Hepatocyte (in vitro differentiated cells): ENCODE measurements at regions not wholly inside any gene's neighbourhood (a gene's known extent, or its start where the extent isn't known, plus 50 kb on each side); places are given as distances from the start of the nearest gene placed in this dataset.

Source experiments
- DNase-seq: peaks from one replicate; pipeline ENCODE4 v3.0.0-alpha.2; 2016; ENCODE audit warnings: low spot score
- H2AFZ ChIP-seq: fragments of 200-600 bp; sonication (generic); 2 replicates; pipeline ENCODE4 v1.6.0; 2016; ENCODE audit warnings: antibody characterized with exemption, mild to moderate bottlenecking
- H3K27ac ChIP-seq: fragments of 200-600 bp; sonication (generic); 2 replicates; pipeline ENCODE4 v1.5.1; 2016; ENCODE audit warnings: mild to moderate bottlenecking
- H3K27me3 ChIP-seq: fragments of 200-600 bp; sonication (generic); 2 replicates; pipeline ENCODE4 v1.6.1; 2016
- H3K36me3 ChIP-seq: fragments of 200-600 bp; sonication (generic); replicated peaks from 2 replicates; pipeline ENCODE4 v1.5.1; 2016; ENCODE audit warnings: low read depth; ENCODE audit not compliant: insufficient read depth
- H3K4me1 ChIP-seq: fragments of 200-600 bp; sonication (generic); 2 replicates; pipeline ENCODE4 v1.5.1; 2016; ENCODE audit warnings: mild to moderate bottlenecking, moderate library complexity; ENCODE audit not compliant: insufficient read depth
- H3K4me2 ChIP-seq: fragments of 200-600 bp; sonication (generic); 2 replicates; pipeline ENCODE4 v1.6.0; 2016
- H3K4me3 ChIP-seq: fragments of 200-600 bp; sonication (generic); 2 replicates; pipeline ENCODE4 v1.5.1; 2016; ENCODE audit warnings: mild to moderate bottlenecking
- H3K79me2 ChIP-seq: fragments of 200-600 bp; sonication (generic); 2 replicates; pipeline ENCODE4 v1.6.0; 2017; ENCODE audit warnings: mild to moderate bottlenecking
- H3K9me2 ChIP-seq: fragments of 200-600 bp; sonication (generic); replicated peaks from 2 replicates; pipeline ENCODE4 v1.6.0; 2017; ENCODE audit warnings: mild to moderate bottlenecking; ENCODE audit not compliant: insufficient read depth
- H3K9me3 ChIP-seq: fragments of 200-600 bp; sonication (generic); 2 replicates; pipeline ENCODE4 v1.5.1; 2016; ENCODE audit warnings: low read depth, mild to moderate bottlenecking
- H4K20me1 ChIP-seq: fragments of 200-600 bp; sonication (generic); 2 replicates; pipeline ENCODE4 v1.6.0; 2016; ENCODE audit warnings: mild to moderate bottlenecking; ENCODE audit not compliant: insufficient read depth, poor library complexity, severe bottlenecking
- EZH2 ChIP-seq: fragments of 200-600 bp; sonication (generic); IDR thresholded peaks from 2 replicates; pipeline ENCODE4 v1.6.1; 2016; ENCODE audit warnings: antibody characterized with exemption, mild to moderate bottlenecking, borderline replicate concordance
- EZH2phosphoT487 ChIP-seq: fragments of 200-600 bp; sonication (generic); IDR thresholded peaks from one replicate; pipeline ENCODE4 v1.6.1; 2018; ENCODE audit warnings: antibody characterized with exemption, mild to moderate bottlenecking, low read depth, moderate library complexity; ENCODE audit not compliant: unreplicated experiment, severe bottlenecking
- WGBS: methylation state at CpG from one replicate; pipeline ENCODE4 v1.1.6; 2016; ENCODE audit warnings: low lambda C conversion rate; ENCODE audit errors: missing lambda C conversion rate; 5-methylcytosine and 5-hydroxymethylcytosine counted together
- TF ChIP-seq, protein P1 (sequence below): fragments of 200-600 bp; sonication (generic); IDR thresholded peaks from 2 replicates; pipeline ENCODE4 v1.5.1; 2016; ENCODE audit warnings: antibody characterized with exemption, mild to moderate bottlenecking; ENCODE audit not compliant: poor library complexity

DNA sequence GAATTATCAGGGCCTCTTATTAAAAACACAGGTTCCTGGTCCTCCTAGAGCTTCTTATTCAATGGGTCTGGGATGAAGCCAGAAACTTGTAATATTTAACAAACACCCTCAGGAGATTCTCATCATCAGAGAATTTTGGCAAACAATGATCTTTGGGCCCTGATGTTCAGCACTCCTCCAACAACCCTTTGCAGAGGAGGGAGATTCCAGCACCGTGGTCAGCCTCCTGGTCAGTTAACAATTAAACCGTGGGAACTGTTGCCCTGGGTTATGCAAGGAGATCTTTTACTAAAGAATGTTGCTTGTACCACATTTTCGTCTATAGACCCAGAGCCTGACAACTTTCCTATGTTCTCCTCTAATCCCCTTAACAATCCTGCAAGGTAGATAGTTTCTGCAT is 294.4 kb downstream of the PLPP3 start:
- no peaks in the 10 kb centered on the region for H4K20me1 ChIP-seq
- H3K36me3 ChIP-seq, result no peaks in the 10 kb centered on the region
- H2AFZ ChIP-seq, result no peak overlapping the region
- no peaks in the 10 kb centered on the region for H3K4me1 ChIP-seq
- no peaks in the 10 kb centered on the region for H3K27me3 ChIP-seq
- no peaks in the 10 kb centered on the region for H3K9me2 ChIP-seq
- no peak overlapping the region for H3K4me2 ChIP-seq
- no peak overlapping the region for H3K27ac ChIP-seq
- 38% methylated on average over 3 of the region's 3 CpGs for WGBS
- TF ChIP-seq EZH2 (no peak), EZH2phosphoT487 (no peak)
- TF ChIP-seq, protein P1, sequence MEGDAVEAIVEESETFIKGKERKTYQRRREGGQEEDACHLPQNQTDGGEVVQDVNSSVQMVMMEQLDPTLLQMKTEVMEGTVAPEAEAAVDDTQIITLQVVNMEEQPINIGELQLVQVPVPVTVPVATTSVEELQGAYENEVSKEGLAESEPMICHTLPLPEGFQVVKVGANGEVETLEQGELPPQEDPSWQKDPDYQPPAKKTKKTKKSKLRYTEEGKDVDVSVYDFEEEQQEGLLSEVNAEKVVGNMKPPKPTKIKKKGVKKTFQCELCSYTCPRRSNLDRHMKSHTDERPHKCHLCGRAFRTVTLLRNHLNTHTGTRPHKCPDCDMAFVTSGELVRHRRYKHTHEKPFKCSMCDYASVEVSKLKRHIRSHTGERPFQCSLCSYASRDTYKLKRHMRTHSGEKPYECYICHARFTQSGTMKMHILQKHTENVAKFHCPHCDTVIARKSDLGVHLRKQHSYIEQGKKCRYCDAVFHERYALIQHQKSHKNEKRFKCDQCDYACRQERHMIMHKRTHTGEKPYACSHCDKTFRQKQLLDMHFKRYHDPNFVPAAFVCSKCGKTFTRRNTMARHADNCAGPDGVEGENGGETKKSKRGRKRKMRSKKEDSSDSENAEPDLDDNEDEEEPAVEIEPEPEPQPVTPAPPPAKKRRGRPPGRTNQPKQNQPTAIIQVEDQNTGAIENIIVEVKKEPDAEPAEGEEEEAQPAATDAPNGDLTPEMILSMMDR, result no peak
- H3K9me3 ChIP-seq, result no peaks in the 10 kb centered on the region
- no peak overlapping the region for H3K4me3 ChIP-seq
- no peak for DNase-seq
- no peaks in the 10 kb centered on the region for H3K79me2 ChIP-seq

DNA sequence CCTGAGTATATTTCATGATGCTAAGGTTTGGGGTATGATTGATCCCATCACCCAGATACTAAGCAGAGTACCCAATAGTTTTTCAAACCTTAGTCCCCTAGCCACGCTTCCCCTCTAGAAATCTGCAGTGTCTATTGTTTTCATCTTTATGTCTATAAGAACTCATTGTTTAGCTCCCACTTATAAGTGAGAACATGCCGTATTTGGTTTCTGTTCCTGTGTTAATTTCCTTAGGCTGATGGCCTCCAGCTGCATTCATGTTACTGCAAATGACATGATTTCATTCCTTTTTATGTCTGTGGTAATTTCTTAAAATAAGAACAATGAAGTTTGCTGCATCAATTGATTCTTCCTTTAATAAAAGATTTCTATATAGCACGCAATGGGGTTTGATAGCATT is 301.3 kb downstream of the PLPP3 start:
- Histone ChIP-seq H3K27me3 (no peaks in the 10 kb centered on the region), H3K4me3 (no peak overlapping the region), H3K79me2 (no peaks in the 10 kb centered on the region), H2AFZ (no peak overlapping the region), H3K27ac (no peak overlapping the region), H3K9me3 (no peaks in the 10 kb centered on the region), H3K36me3 (no peaks in the 10 kb centered on the region), H4K20me1 (no peaks in the 10 kb centered on the region), H3K4me1 (no peaks in the 10 kb centered on the region), H3K4me2 (no peak overlapping the region), H3K9me2 (no peaks in the 10 kb centered on the region)
- TF ChIP-seq, protein P1, result no peak
- TF ChIP-seq EZH2phosphoT487 (no peak), EZH2 (no peak)
- no peak for DNase-seq
- 90% methylated on average over 3 of the region's 3 CpGs for WGBS

- no peak overlapping the region for H3K4me3 ChIP-seq
- TF ChIP-seq EZH2phosphoT487, result no peak
- no peak for TF ChIP-seq EZH2
- TF ChIP-seq, protein P1, result no peak
- H2AFZ ChIP-seq, result no peak overlapping the region
- no peaks in the 10 kb centered on the region for H3K9me3 ChIP-seq
- no peak overlapping the region for H3K4me2 ChIP-seq
- H3K36me3 ChIP-seq, result no peaks in the 10 kb centered on the region
- H3K27me3 ChIP-seq, result no peaks in the 10 kb centered on the region
- H3K4me1 ChIP-seq, result no peaks in the 10 kb centered on the region
- H4K20me1 ChIP-seq, result no peaks in the 10 kb centered on the region
- no peaks in the 10 kb centered on the region for H3K9me2 ChIP-seq
- DNase-seq, result no peak
- WGBS, result 62% methylated on average over 7 of the region's 7 CpGs
- H3K79me2 ChIP-seq, result no peaks in the 10 kb centered on the region
- H3K27ac ChIP-seq, result no peak overlapping the region
These were observed 310.7 kb downstream of the PLPP3 start for GRCh38 chr1:56268519-56269140.

DNA sequence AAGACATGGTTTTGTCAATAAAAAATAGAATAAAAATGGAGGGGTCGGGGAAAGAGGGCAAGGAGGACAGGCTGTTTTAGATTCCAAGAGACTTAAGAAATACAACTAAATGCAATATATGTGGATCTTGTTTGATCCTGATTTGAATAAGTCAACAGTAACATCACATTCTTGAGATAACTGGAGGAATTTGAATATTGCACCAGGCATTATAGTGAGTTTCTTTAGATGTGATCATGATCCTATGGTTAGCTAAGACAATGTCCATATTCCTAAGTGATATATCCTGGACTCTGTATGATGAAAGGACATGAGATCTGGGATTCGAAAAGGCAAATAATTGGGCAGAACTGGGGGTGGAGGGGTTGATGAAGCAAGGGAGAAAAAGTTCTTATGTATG is 311.8 kb downstream of the PLPP3 start:
- H3K4me2 ChIP-seq, result no peak overlapping the region
- 88% methylated on average over 2 of the region's 2 CpGs for WGBS
- no peaks in the 10 kb centered on the region for H3K9me3 ChIP-seq
- no peaks in the 10 kb centered on the region for H3K4me1 ChIP-seq
- no peak for DNase-seq
- H2AFZ ChIP-seq, result no peak overlapping the region
- H3K4me3 ChIP-seq, result no peak overlapping the region
- H3K9me2 ChIP-seq, result no peaks in the 10 kb centered on the region
- TF ChIP-seq, protein P1, result no peak
- no peak for TF ChIP-seq EZH2
- TF ChIP-seq EZH2phosphoT487, result no peak
- no peaks in the 10 kb centered on the region for H3K36me3 ChIP-seq
- H3K79me2 ChIP-seq, result no peaks in the 10 kb centered on the region
- H3K27ac ChIP-seq, result no peak overlapping the region
- H4K20me1 ChIP-seq, result no peaks in the 10 kb centered on the region
- no peaks in the 10 kb centered on the region for H3K27me3 ChIP-seq
